HCT116 (cell line): ENCODE measurements at regions not wholly inside any gene's neighbourhood (a gene's known extent, or its start where the extent isn't known, plus 50 kb on each side); places are given as distances from the start of the nearest gene placed in this dataset.

ENCODE experiments used
- ATAC-seq: fragments of 200-7000 bp; cut with Tn5 transposase; 2 replicates; pipeline ENCODE4 v1.9.1; 2020; ENCODE audit warnings: mild to moderate bottlenecking, moderate library complexity
- BruUV-seq: library from RNA; stranded (reverse); fragments of 400-500 nt; replicated peaks from 2 replicates; lab custom pipeline; 2021; lab: Mats Ljungman, UMichigan
- CTCF ChIA-PET: fragments of 300-600 bp; sonication (Branson Sonifier 250); formaldehyde crosslinking; loops from one replicate; lab custom pipeline; 2021; ENCODE audit warnings: antibody characterized with exemption; lab: Charles Lee
- POLR2A ChIA-PET: fragments of 300-600, 350-600 bp; sonication (Branson Sonifier 250); formaldehyde crosslinking; loops from one replicate; lab custom pipeline; 2021; ENCODE audit warnings: antibody characterized with exemption; lab: Charles Lee
- RAD21 ChIA-PET, 2 experiments: fragments of 300-600 bp; sonication (Branson Sonifier 250); formaldehyde crosslinking; loops; one replicate each; lab custom pipeline; 2023; ENCODE audit warnings: low total read pairs in 2 of 2; ENCODE audit not compliant: uncharacterized antibody in 2 of 2, unreplicated experiment in 2 of 2, low non-redundant PET in 1 of 2; lab: Charles Lee
- DNase-seq: peaks from one replicate; pipeline ENCODE4 v3.0.0-alpha.2; 2010; ENCODE audit warnings: low read depth, low spot score
- H2AFZ ChIP-seq: fragments of 200-600 bp; shearing (Covaris generic), sonication (generic); 2 replicates; pipeline ENCODE4 v1.6.1; 2017; ENCODE audit warnings: low read depth, mixed run types, mixed read lengths, antibody characterized with exemption, low read length; ENCODE audit not compliant: poor library complexity, severe bottlenecking
- H3K27ac ChIP-seq: 2 replicates; pipeline ENCODE4 v1.5.1; 2012; ENCODE audit warnings: low read depth, low read length
- H3K27me3 ChIP-seq: fragments of 200-600 bp; sonication (generic); 2 replicates; pipeline ENCODE4 v1.6.1; 2016; ENCODE audit warnings: mixed run types, low read length, mixed read lengths; ENCODE audit not compliant: insufficient read depth
- H3K36me3 ChIP-seq, 2 experiments: fragments of 200-500 bp in 1 of 2; fragments of 200-600 bp in 1 of 2; sonication (Bioruptor generic) in 1 of 2; sonication (generic) in 1 of 2; 2 replicates each; pipeline versions ENCODE4 v1.5.1 to v1.6.1; 2014 to 2016; ENCODE audit warnings: low read length in 2 of 2, inconsistent platforms in 1 of 2, mixed read lengths in 1 of 2, mixed run types in 1 of 2; ENCODE audit not compliant: insufficient read depth in 2 of 2, control insufficient read depth in 1 of 2
- H3K4me1 ChIP-seq, 2 experiments: fragments of 200-600 bp in 1 of 2; sonication (generic) in 1 of 2; 2 replicates each; pipeline versions ENCODE4 v1.5.1 to v1.6.1; 2012 to 2017; ENCODE audit warnings: low read length in 2 of 2, inconsistent platforms in 1 of 2, mild to moderate bottlenecking in 1 of 2, mixed read lengths in 1 of 2, mixed run types in 1 of 2, moderate library complexity in 1 of 2; ENCODE audit not compliant: insufficient read depth in 2 of 2, control insufficient read depth in 1 of 2
- H3K4me2 ChIP-seq: fragments of 200-600 bp; sonication (generic); 2 replicates; pipeline ENCODE4 v1.6.1; 2017; ENCODE audit warnings: mixed run types, low read length, mixed read lengths
- H3K4me3 ChIP-seq, 2 experiments: fragments of 200-600 bp in 1 of 2; sonication (generic) in 1 of 2; replicated peaks in 1 of 2; 2 replicates each; pipeline ENCODE4 v1.5.1; 2011 to 2016; ENCODE audit warnings: low read length in 2 of 2, control low read depth in 1 of 2, low read depth in 1 of 2, mild to moderate bottlenecking in 1 of 2, mixed read lengths in 1 of 2, mixed run types in 1 of 2
- H3K79me2 ChIP-seq: fragments of 200-600 bp; sonication (generic); 2 replicates; pipeline ENCODE4 v1.6.1; 2017; ENCODE audit warnings: mild to moderate bottlenecking, mixed run types, low read length, moderate library complexity, mixed read lengths; ENCODE audit not compliant: insufficient read depth
- H3K9ac ChIP-seq: fragments of 200-600 bp; sonication (generic); 2 replicates; pipeline ENCODE4 v1.6.1; 2016; ENCODE audit warnings: low read length, mixed read lengths
- H3K9me2 ChIP-seq: fragments of 200-600 bp; sonication (generic), shearing (Covaris generic); 2 replicates; pipeline ENCODE4 v1.6.1; 2017; ENCODE audit warnings: mixed run types, mild to moderate bottlenecking, moderate library complexity; ENCODE audit not compliant: insufficient read depth
- H3K9me3 ChIP-seq, 2 experiments: fragments of 200-500 bp in 1 of 2; fragments of 200-600 bp in 1 of 2; sonication (Bioruptor generic) in 1 of 2; sonication (generic) in 1 of 2; 2 replicates each; pipeline ENCODE4 v1.6.1; 2014 to 2017; ENCODE audit warnings: low read length in 2 of 2, mixed read lengths in 2 of 2, inconsistent platforms in 1 of 2, low read depth in 1 of 2, mild to moderate bottlenecking in 1 of 2, mixed run types in 1 of 2, moderate library complexity in 1 of 2; ENCODE audit not compliant: control insufficient read depth in 1 of 2, insufficient read depth in 1 of 2
- H4K20me1 ChIP-seq: fragments of 200-600 bp; sonication (generic), shearing (Covaris generic); 2 replicates; pipeline ENCODE4 v1.6.1; 2017; ENCODE audit warnings: mixed run types, mild to moderate bottlenecking, moderate library complexity; ENCODE audit not compliant: insufficient read depth
- EGR1 ChIP-seq: IDR thresholded peaks from 2 replicates; pipeline ENCODE4 v1.6.1; 2012; ENCODE audit warnings: low read depth
- ELF1 ChIP-seq: IDR thresholded peaks from 2 replicates; pipeline ENCODE4 v1.6.1; 2012; ENCODE audit warnings: low read depth, borderline replicate concordance
- EZH2 ChIP-seq: fragments of 200-600 bp; sonication (generic); IDR thresholded peaks from 2 replicates; pipeline ENCODE4 v1.6.1; 2017; ENCODE audit warnings: antibody characterized with exemption, mixed run types
- JUND ChIP-seq: IDR thresholded peaks from 2 replicates; pipeline ENCODE4 v1.6.1; 2012
- POLR2A ChIP-seq: IDR thresholded peaks from 2 replicates; pipeline ENCODE4 v1.7.0; 2011; ENCODE audit warnings: borderline replicate concordance; ENCODE audit not compliant: insufficient read depth, insufficient read length; ENCODE audit errors: extremely low read depth
- RAD21 ChIP-seq: IDR thresholded peaks from 2 replicates; pipeline ENCODE4 v1.6.1; 2012; ENCODE audit warnings: low read depth, mild to moderate bottlenecking
- TCF7L2 ChIP-seq: IDR thresholded peaks from 2 replicates; pipeline ENCODE4 v1.7.0; 2011; ENCODE audit warnings: borderline replicate concordance, inconsistent platforms; ENCODE audit not compliant: insufficient read depth, insufficient read length; ENCODE audit errors: extremely low read depth
- YY1 ChIP-seq: IDR thresholded peaks from 2 replicates; pipeline ENCODE4 v1.6.1; 2011; ENCODE audit warnings: low read length, low read depth, moderate library complexity, mild to moderate bottlenecking; ENCODE audit not compliant: insufficient replicate concordance; ENCODE audit errors: extremely low read depth
- ZNF274 ChIP-seq: fragments of 200-500 bp; sonication (Bioruptor generic); IDR thresholded peaks from 2 replicates; pipeline ENCODE4 v1.6.1; 2014; ENCODE audit warnings: mild to moderate bottlenecking, low read depth, low read length, inconsistent platforms
- intact Hi-C: fragments of 100-400 bp; cut with micrococcal nuclease; formaldehyde crosslinking; loops from 2 replicates; pipeline ENCODE4 v1.10.0; 2022
- TF ChIP-seq, protein P1 (sequence below), 3 experiments: fragments of 200-600 bp in 1 of 3; sonication (generic) in 1 of 3; IDR thresholded peaks in 2 of 3; conservative IDR thresholded peaks in 1 of 3; 2 replicates each; pipeline ENCODE4 v1.5.1; 2012 to 2017; ENCODE audit warnings: low read depth in 2 of 3, low read length in 2 of 3, antibody characterized with exemption in 1 of 3, borderline replicate concordance in 1 of 3, control low read depth in 1 of 3, mild to moderate bottlenecking in 1 of 3, mixed read lengths in 1 of 3, mixed run types in 1 of 3, moderate library complexity in 1 of 3; ENCODE audit not compliant: insufficient read depth in 1 of 3
- TF ChIP-seq, protein P2 (sequence below): IDR thresholded peaks from 2 replicates; pipeline ENCODE4 v1.6.1; 2012
- TF ChIP-seq, protein P3 (sequence below): IDR thresholded peaks from 2 replicates; pipeline ENCODE4 v1.6.1; 2012

DNA sequence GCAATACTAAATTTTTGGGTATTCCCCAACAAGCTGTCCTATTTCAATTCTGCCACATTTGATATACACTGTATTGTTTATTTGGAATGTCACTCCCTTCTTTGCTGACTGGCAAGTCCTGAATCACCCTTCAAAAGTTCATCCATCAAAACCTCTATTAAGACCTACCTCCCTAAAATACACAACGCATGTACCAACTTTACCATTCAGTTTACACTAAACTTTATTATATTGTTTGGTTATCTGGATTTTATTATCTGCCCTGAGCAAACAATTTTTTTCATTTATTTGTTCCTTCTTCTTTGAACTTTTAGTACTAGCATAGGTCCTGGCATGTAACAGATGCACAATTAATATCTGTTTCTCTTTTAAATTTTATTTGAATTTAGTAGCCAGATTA lies 958.2 kb upstream of the ADGRB3 start (continued):
- TF ChIP-seq, protein P1, sequence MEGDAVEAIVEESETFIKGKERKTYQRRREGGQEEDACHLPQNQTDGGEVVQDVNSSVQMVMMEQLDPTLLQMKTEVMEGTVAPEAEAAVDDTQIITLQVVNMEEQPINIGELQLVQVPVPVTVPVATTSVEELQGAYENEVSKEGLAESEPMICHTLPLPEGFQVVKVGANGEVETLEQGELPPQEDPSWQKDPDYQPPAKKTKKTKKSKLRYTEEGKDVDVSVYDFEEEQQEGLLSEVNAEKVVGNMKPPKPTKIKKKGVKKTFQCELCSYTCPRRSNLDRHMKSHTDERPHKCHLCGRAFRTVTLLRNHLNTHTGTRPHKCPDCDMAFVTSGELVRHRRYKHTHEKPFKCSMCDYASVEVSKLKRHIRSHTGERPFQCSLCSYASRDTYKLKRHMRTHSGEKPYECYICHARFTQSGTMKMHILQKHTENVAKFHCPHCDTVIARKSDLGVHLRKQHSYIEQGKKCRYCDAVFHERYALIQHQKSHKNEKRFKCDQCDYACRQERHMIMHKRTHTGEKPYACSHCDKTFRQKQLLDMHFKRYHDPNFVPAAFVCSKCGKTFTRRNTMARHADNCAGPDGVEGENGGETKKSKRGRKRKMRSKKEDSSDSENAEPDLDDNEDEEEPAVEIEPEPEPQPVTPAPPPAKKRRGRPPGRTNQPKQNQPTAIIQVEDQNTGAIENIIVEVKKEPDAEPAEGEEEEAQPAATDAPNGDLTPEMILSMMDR (IDR thresholded peaks at IDR 0.05 in 2 of 3, conservative IDR thresholded peaks at IDR 0.05 in 1 of 3; ENCODE audit: borderline replicate concordance in 1 of 3, insufficient read depth in 1 of 3, low read depth in 2 of 3, low read length in 2 of 3): no peak
- no peak for TF ChIP-seq ELF1
- no peak for TF ChIP-seq RAD21
- TF ChIP-seq, protein P2, sequence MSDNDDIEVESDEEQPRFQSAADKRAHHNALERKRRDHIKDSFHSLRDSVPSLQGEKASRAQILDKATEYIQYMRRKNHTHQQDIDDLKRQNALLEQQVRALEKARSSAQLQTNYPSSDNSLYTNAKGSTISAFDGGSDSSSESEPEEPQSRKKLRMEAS: no peak
- TF ChIP-seq ZNF274: no peak
- TF ChIP-seq EGR1: no peak
- TF ChIP-seq, protein P3, sequence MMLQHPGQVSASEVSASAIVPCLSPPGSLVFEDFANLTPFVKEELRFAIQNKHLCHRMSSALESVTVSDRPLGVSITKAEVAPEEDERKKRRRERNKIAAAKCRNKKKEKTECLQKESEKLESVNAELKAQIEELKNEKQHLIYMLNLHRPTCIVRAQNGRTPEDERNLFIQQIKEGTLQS: no peak
- TF ChIP-seq, all 23 proteins: peak for 0

DNA sequence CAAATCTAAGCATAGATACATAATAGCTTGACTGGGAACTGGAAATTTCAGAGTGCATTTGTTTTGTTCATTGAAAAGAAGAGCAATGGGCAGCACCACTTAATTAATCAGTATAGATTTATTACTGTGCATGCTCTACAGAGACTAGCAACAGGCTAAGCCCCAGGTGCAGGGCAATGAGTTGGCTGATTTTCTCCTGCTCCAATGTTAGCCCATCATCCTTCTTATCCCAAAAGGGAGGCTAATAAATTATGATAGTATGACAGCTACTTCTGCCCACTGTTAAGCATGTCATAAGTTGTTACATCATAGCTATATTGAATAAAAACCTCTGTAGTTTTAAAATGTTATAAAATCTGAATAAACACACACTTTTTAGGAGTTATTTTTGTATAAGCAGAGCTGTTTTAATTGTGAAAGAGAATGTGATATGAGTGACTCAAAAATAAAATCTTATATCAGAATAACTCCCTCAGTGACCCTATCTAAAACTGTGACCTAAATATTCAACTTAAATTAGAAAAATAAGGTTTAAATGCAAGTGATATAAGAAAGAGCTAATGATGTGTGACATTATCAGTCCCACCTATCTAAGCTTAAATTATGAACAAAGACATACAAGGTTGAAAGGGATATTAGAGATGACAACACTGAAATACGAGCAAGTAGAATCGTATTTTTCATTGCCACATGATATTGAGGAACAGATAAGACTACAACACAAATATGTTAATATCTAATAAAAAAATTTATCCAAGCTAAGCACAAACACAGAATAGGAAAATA lies 967.3 kb upstream of the ADGRB3 start:
- Histone ChIP-seq H3K27ac (no peak overlapping the region), H3K27me3 (no peaks in the 10 kb centered on the region), H3K4me3 (no peak overlapping the region)
- BruUV-seq: no TSS peak
- RAD21 ChIA-PET: no interaction called here
- TF ChIP-seq YY1 (no peak), JUND (no peak), RAD21 (no peak), TCF7L2 (no peak), POLR2A (no peak), EZH2 (no peak)
- TF ChIP-seq, protein P2: no peak
- TF ChIP-seq, all 23 proteins: peak for 0
- H3K79me2 ChIP-seq: no peaks in the 10 kb centered on the region
- no peak for DNase-seq
- no peaks in the 10 kb centered on the region for H3K4me1 ChIP-seq
- H4K20me1 ChIP-seq: no peaks in the 10 kb centered on the region
- H2AFZ ChIP-seq: no peak overlapping the region
- H3K9ac ChIP-seq: no peak overlapping the region
- ChIA-PET CTCF (no interaction called here), POLR2A (no interaction called here)
- no peak for ATAC-seq
- no peaks in the 10 kb centered on the region for H3K36me3 ChIP-seq
- H3K9me2 ChIP-seq: no peaks in the 10 kb centered on the region
- H3K4me2 ChIP-seq: no peak overlapping the region
- H3K9me3 ChIP-seq: peaks cover 7 to 8% of the 10 kb centered on the region in 2 experiments; a peak in 2 of 4 replicates
- intact Hi-C loops: no loop called here
